HEK293 (cell line): ENCODE measurements at regions not wholly inside any gene's neighbourhood (a gene's known extent, or its start where the extent isn't known, plus 50 kb on each side); places are given as distances from the start of the nearest gene placed in this dataset.

Experiments used
- KLF8 ChIP-seq: fragments of 450-650 bp; formaldehyde crosslinking; IDR thresholded peaks from 2 replicates; pipeline ENCODE4 v1.5.1; 2016; ENCODE audit warnings: missing biosample characterization, missing genetic modification characterization
- PBX3 ChIP-seq: sonication (generic); formaldehyde crosslinking; IDR thresholded peaks from 2 replicates; pipeline ENCODE4 v1.8.1; 2022; ENCODE audit warnings: mild to moderate bottlenecking, moderate library complexity, missing genetic modification reagents
- ZNF138 ChIP-seq: fragments of 450-650 bp; formaldehyde crosslinking; IDR thresholded peaks from 2 replicates; pipeline ENCODE4 v1.5.1; 2016; ENCODE audit warnings: missing biosample characterization, missing genetic modification characterization, borderline replicate concordance
- ZNF707 ChIP-seq: fragments of 450-650 bp; formaldehyde crosslinking; IDR thresholded peaks from 2 replicates; pipeline ENCODE4 v1.5.1; 2016; ENCODE audit warnings: missing biosample characterization, missing genetic modification characterization
- ZXDB ChIP-seq: fragments of 450-650 bp; formaldehyde crosslinking; IDR thresholded peaks from 2 replicates; pipeline ENCODE4 v1.5.1; 2016; ENCODE audit warnings: missing biosample characterization, missing genetic modification characterization
- TF ChIP-seq, protein P1 (sequence below): fragments of 450-650 bp; formaldehyde crosslinking; IDR thresholded peaks from 2 replicates; pipeline ENCODE4 v1.5.1; 2016; ENCODE audit warnings: missing biosample characterization, missing genetic modification characterization

GRCh38 chr4:154687840-154688239, 56.0 kb upstream of the LRAT start:
- TF ChIP-seq ZNF707 (tag by site-specific recombination) = no peak
- TF ChIP-seq, protein P1, sequence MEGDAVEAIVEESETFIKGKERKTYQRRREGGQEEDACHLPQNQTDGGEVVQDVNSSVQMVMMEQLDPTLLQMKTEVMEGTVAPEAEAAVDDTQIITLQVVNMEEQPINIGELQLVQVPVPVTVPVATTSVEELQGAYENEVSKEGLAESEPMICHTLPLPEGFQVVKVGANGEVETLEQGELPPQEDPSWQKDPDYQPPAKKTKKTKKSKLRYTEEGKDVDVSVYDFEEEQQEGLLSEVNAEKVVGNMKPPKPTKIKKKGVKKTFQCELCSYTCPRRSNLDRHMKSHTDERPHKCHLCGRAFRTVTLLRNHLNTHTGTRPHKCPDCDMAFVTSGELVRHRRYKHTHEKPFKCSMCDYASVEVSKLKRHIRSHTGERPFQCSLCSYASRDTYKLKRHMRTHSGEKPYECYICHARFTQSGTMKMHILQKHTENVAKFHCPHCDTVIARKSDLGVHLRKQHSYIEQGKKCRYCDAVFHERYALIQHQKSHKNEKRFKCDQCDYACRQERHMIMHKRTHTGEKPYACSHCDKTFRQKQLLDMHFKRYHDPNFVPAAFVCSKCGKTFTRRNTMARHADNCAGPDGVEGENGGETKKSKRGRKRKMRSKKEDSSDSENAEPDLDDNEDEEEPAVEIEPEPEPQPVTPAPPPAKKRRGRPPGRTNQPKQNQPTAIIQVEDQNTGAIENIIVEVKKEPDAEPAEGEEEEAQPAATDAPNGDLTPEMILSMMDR (tag by site-specific recombination) = no peak
- no peak for TF ChIP-seq PBX3 (CRISPR knock-in tag)
- no peak for TF ChIP-seq ZNF138 (tag by site-specific recombination)
- no peak for TF ChIP-seq ZXDB
- no peak for TF ChIP-seq KLF8 (tag by site-specific recombination)
